Kidney (tissue), 13 donors: ENCODE measurements at regions not wholly inside any gene's neighbourhood (a gene's known extent, or its start where the extent isn't known, plus 50 kb on each side); places are given as distances from the start of the nearest gene placed in this dataset.

Source experiments
- DNase-seq, 5 donors: peaks; one replicate each; pipeline ENCODE4 v3.0.0-alpha.2; 2013 to 2020
- FAIRE-seq: peaks from 2 replicates; lab custom pipeline; 2012; peaks lifted over from hg19 to GRCh38; lab: Jason Lieb, UNC
- H3K27ac ChIP-seq, 2 donors: one replicate each; pipeline ENCODE4 v1.7.0; 2013; ENCODE audit warnings: low read depth in 2 of 2, low read length in 2 of 2, inconsistent platforms in 1 of 2
- H3K27me3 ChIP-seq: one replicate; pipeline ENCODE4 v1.7.1; 2013; ENCODE audit warnings: low read length, inconsistent platforms; ENCODE audit not compliant: control insufficient read depth, insufficient read depth
- H3K36me3 ChIP-seq, 3 donors: one replicate each; pipeline versions ENCODE4 v1.7.0 to v1.7.1; 2013; ENCODE audit warnings: low read length in 3 of 3, control low read depth in 1 of 3, inconsistent platforms in 1 of 3; ENCODE audit not compliant: insufficient read depth in 3 of 3, control insufficient read depth in 2 of 3
- H3K4me1 ChIP-seq, 3 donors: one replicate each; pipeline versions ENCODE4 v1.7.0 to v1.7.1; 2013; ENCODE audit warnings: low read length in 3 of 3, inconsistent platforms in 1 of 3, low read depth in 1 of 3; ENCODE audit not compliant: control insufficient read depth in 2 of 3, insufficient read depth in 2 of 3
- H3K4me3 ChIP-seq, 3 donors: one replicate each; pipeline versions ENCODE4 v1.7.0 to v1.8.1; 2013; ENCODE audit warnings: low read length in 3 of 3, control low read depth in 1 of 3, inconsistent platforms in 1 of 3
- H3K9ac ChIP-seq, 3 donors: one replicate each; pipeline versions ENCODE4 v1.7.0 to v1.7.1; 2013; ENCODE audit warnings: low read length in 3 of 3, control low read depth in 1 of 3, inconsistent platforms in 1 of 3
- H3K9me3 ChIP-seq, 3 donors: one replicate each; pipeline versions ENCODE4 v1.7.0 to v1.7.1; 2013; ENCODE audit warnings: low read length in 3 of 3, control low read depth in 1 of 3, inconsistent platforms in 1 of 3; ENCODE audit not compliant: control insufficient read depth in 2 of 3, insufficient read depth in 1 of 3
- CTCF ChIP-seq: IDR thresholded peaks from 3 replicates; pipeline ENCODE4 v1.5.1; 2012; ENCODE audit warnings: mild to moderate bottlenecking, moderate library complexity, borderline replicate concordance; ENCODE audit not compliant: insufficient read depth; ENCODE audit errors: extremely low read depth
- intact Hi-C: fragments of 100-400 bp; cut with DNase I; formaldehyde crosslinking; loops from one replicate; pipeline ENCODE4 v1.11.1; 2022
- donor health status: control.
- donor health status: control.
- donor health status: control.
- donor health status: control.
- donor health status: control.
- donor health status: DM: yes; HTN: yes; CAD: no.
- donor health status: Normal renal cell carcinoma (clear cell type).

GRCh38 chrX:69238114-69238886, 73.0 kb upstream of the PJA1 start:
- peaks cover 2% of the 10 kb centered on the region for H3K27me3 ChIP-seq

GRCh38 chrX:69237236-69237635, 72.0 kb upstream of the PJA1 start:
- no peak for FAIRE-seq
- intact Hi-C loops, result no loop called here
- TF ChIP-seq CTCF, result no peak
- Histone ChIP-seq H3K27me3 (peaks cover 2% of the 10 kb centered on the region), H3K4me3 (no peak overlapping the region), H3K4me1 (peaks cover 0 to 3% (median 0%) of the 10 kb centered on the region in 3 donors), H3K36me3 (no peaks in the 10 kb centered on the region), H3K9ac (no peak overlapping the region), H3K27ac (no peak overlapping the region), H3K9me3 (no peaks in the 10 kb centered on the region)
- no peak for DNase-seq

More at GRCh38 chrX:69238114-69238886, 73.0 kb upstream of the PJA1 start:
- intact Hi-C loops, result no loop called here
- H3K9ac ChIP-seq, result no peak overlapping the region
- no peak for TF ChIP-seq CTCF
- H3K36me3 ChIP-seq, result no peaks in the 10 kb centered on the region
- H3K4me1 ChIP-seq, result peaks cover 0 to 3% (median 0%) of the 10 kb centered on the region in 3 donors
- FAIRE-seq (no peak), DNase-seq (peak in 3 of 5 donors; percentile 30 to 69 (median 44))
- no peaks in the 10 kb centered on the region for H3K9me3 ChIP-seq
- H3K27ac ChIP-seq, result no peak overlapping the region
- no peak overlapping the region for H3K4me3 ChIP-seq

- Histone ChIP-seq H3K27me3 (peaks cover 2% of the 10 kb centered on the region), H3K4me3 (no peak overlapping the region), H3K9me3 (no peaks in the 10 kb centered on the region), H3K36me3 (no peaks in the 10 kb centered on the region), H3K9ac (no peak overlapping the region), H3K27ac (no peak overlapping the region), H3K4me1 (peaks cover 0 to 3% (median 0%) of the 10 kb centered on the region in 3 donors)
- intact Hi-C loops, result no loop called here
- DNase-seq (no peak), FAIRE-seq (no peak)
- TF ChIP-seq CTCF, result no peak
These were observed 71.4 kb upstream of the PJA1 start for GRCh38 chrX:69236641-69237040.
